ENCODE measurements at regions not wholly inside any gene's neighbourhood (a gene's known extent, or its start where the extent isn't known, plus 50 kb on each side); places are given as distances from the start of the nearest gene placed in this dataset.

- Histone ChIP-seq H3K27me3 (ENCODE audit: control insufficient read depth in 2 of 2, insufficient read depth in 2 of 2, low read length in 2 of 2) (no peaks in the 10 kb centered on the region), H3K9me3 (replicated peaks; ENCODE audit: control insufficient read depth, insufficient read depth, low read length) (peaks cover 3% of the 10 kb centered on the region), H3K36me3 (ENCODE audit: control insufficient read depth in 2 of 2, extremely low read depth in 1 of 2, insufficient read depth in 2 of 2, low read length in 2 of 2) (no peaks in the 10 kb centered on the region), H3K4me3 (replicated peaks in 1 of 3; ENCODE audit: insufficient read depth in 1 of 3, low read depth in 1 of 3, low read length in 3 of 3) (no peak overlapping the region), H3K9me1 (replicated peaks; ENCODE audit: control insufficient read depth, extremely low read depth, insufficient read depth, low read length) (no peaks in the 10 kb centered on the region), H3K9ac (replicated peaks; ENCODE audit: extremely low read depth, insufficient read depth, low read length) (no peak overlapping the region), H3K27ac (ENCODE audit: insufficient read depth, low read depth, low read length) (no peak overlapping the region), H2AFZ (ENCODE audit: low read depth, low read length) (no peak overlapping the region), H3K79me2 (ENCODE audit: control insufficient read depth, insufficient read depth, low read length) (no peaks in the 10 kb centered on the region), H3K4me2 (ENCODE audit: insufficient read depth, low read length) (no peak overlapping the region), H4K20me1 (replicated peaks; ENCODE audit: control insufficient read depth, extremely low read depth, insufficient read depth, low read length) (no peaks in the 10 kb centered on the region), H3K4me1 (ENCODE audit: control insufficient read depth, extremely low read depth, insufficient read depth, low read length) (no peaks in the 10 kb centered on the region)
- ChIA-PET CTCF (no interaction called here), POLR2A (no interaction called here)
- DNase-seq (ENCODE audit: low read depth, low spot score), result no peak
- intact Hi-C loops (cut with micrococcal nuclease), result no loop called here
- BruUV-seq (replicated peaks), result no TSS peak
- dilution Hi-C loops (cut with MboI; ENCODE audit: extremely low pct_ligation_motif_present, low sequenced_read_pairs), result no loop called here
- TF ChIP-seq EZH2 (IDR thresholded peaks at IDR 0.05; ENCODE audit: borderline replicate concordance, low read depth, low read length, severe bottlenecking), result no peak
- no peak for FAIRE-seq
Measured at GRCh38 chr5:166992108-166992507, 1299.3 kb upstream of the WWC1 start.

- intact Hi-C loops (cut with micrococcal nuclease), result no loop called here
- Histone ChIP-seq H3K4me3 (replicated peaks in 1 of 3; ENCODE audit: insufficient read depth in 1 of 3, low read depth in 1 of 3, low read length in 3 of 3) (no peak overlapping the region), H3K4me2 (ENCODE audit: insufficient read depth, low read length) (no peak overlapping the region), H3K36me3 (ENCODE audit: control insufficient read depth in 2 of 2, extremely low read depth in 1 of 2, insufficient read depth in 2 of 2, low read length in 2 of 2) (no peaks in the 10 kb centered on the region), H4K20me1 (replicated peaks; ENCODE audit: control insufficient read depth, extremely low read depth, insufficient read depth, low read length) (no peaks in the 10 kb centered on the region), H3K27me3 (ENCODE audit: control insufficient read depth in 2 of 2, insufficient read depth in 2 of 2, low read length in 2 of 2) (no peaks in the 10 kb centered on the region), H3K9me3 (replicated peaks; ENCODE audit: control insufficient read depth, insufficient read depth, low read length) (peaks cover 3% of the 10 kb centered on the region), H3K27ac (ENCODE audit: insufficient read depth, low read depth, low read length) (no peak overlapping the region), H3K4me1 (ENCODE audit: control insufficient read depth, extremely low read depth, insufficient read depth, low read length) (no peaks in the 10 kb centered on the region), H2AFZ (ENCODE audit: low read depth, low read length) (no peak overlapping the region), H3K79me2 (ENCODE audit: control insufficient read depth, insufficient read depth, low read length) (no peaks in the 10 kb centered on the region), H3K9me1 (replicated peaks; ENCODE audit: control insufficient read depth, extremely low read depth, insufficient read depth, low read length) (no peaks in the 10 kb centered on the region), H3K9ac (replicated peaks; ENCODE audit: extremely low read depth, insufficient read depth, low read length) (no peak overlapping the region)
- DNase-seq (ENCODE audit: low read depth, low spot score), result no peak
- no peak for FAIRE-seq
- POLR2A ChIA-PET, result no interaction called here
- dilution Hi-C loops (cut with MboI; ENCODE audit: extremely low pct_ligation_motif_present, low sequenced_read_pairs), result no loop called here
- BruUV-seq (replicated peaks), result no TSS peak
- TF ChIP-seq GATA2 (IDR thresholded peaks at IDR 0.05; ENCODE audit: insufficient read depth, insufficient read length, low read depth, low read length) (no peak), POLR2A (IDR thresholded peaks at IDR 0.05; ENCODE audit: low read depth, low read length) (no peak), FOS (IDR thresholded peaks at IDR 0.05; ENCODE audit: borderline replicate concordance, insufficient read depth, low read length) (no peak), MAX (IDR thresholded peaks at IDR 0.05; ENCODE audit: insufficient read depth, insufficient read length) (no peak), CTCF (IDR thresholded peaks at IDR 0.05; ENCODE audit: extremely low read depth in 1 of 2, insufficient read depth in 1 of 2, low read depth in 1 of 2, low read length in 2 of 2) (no peak), MYC (IDR thresholded peaks at IDR 0.05; ENCODE audit: low read depth, low read length) (no peak), EZH2 (IDR thresholded peaks at IDR 0.05; ENCODE audit: borderline replicate concordance, low read depth, low read length, severe bottlenecking) (no peak), JUN (IDR thresholded peaks at IDR 0.05; ENCODE audit: borderline replicate concordance, insufficient read depth, insufficient read length, low read depth) (no peak), POLR2AphosphoS5 (IDR thresholded peaks at IDR 0.05; ENCODE audit: insufficient read depth, low read depth, low read length) (no peak)
- CTCF ChIA-PET, result no interaction called here
Measured at GRCh38 chr5:166992874-166993722, 1298.3 kb upstream of the WWC1 start.

Measured in endothelial cell of umbilical vein (primary cell).